WERI-Rb-1 (cell line): ENCODE measurements at regions not wholly inside any gene's neighbourhood (a gene's known extent, or its start where the extent isn't known, plus 50 kb on each side); places are given as distances from the start of the nearest gene placed in this dataset.

Experiments used
- DNase-seq: peaks from one replicate; pipeline ENCODE4 v3.0.0-alpha.2; 2020
- H3K27ac ChIP-seq: fragments of 250-450 bp; sonication (Bioruptor Pico); 2 replicates; pipeline ENCODE4 v1.5.1; 2020; ENCODE audit warnings: mild to moderate bottlenecking, moderate library complexity
- H3K27me3 ChIP-seq: fragments of 250-450 bp; sonication (Bioruptor Pico); 2 replicates; pipeline ENCODE4 v1.5.1; 2021; ENCODE audit warnings: mild to moderate bottlenecking, low read depth, moderate library complexity; ENCODE audit not compliant: insufficient read depth, severe bottlenecking
- H3K36me3 ChIP-seq: fragments of 250-450 bp; sonication (Bioruptor Pico); 2 replicates; pipeline ENCODE4 v1.5.1; 2020; ENCODE audit warnings: mild to moderate bottlenecking, moderate library complexity
- H3K4me3 ChIP-seq: 2 replicates; pipeline ENCODE4 v1.5.1; 2011; ENCODE audit warnings: low read depth, mild to moderate bottlenecking, control low read depth, low read length
- H3K9me3 ChIP-seq: fragments of 250-450 bp; sonication (Bioruptor Pico); 2 replicates; pipeline ENCODE4 v1.5.1; 2021; ENCODE audit warnings: mild to moderate bottlenecking, moderate library complexity; ENCODE audit not compliant: severe bottlenecking
- TF ChIP-seq, protein P1 (sequence below): IDR thresholded peaks from 2 replicates; pipeline ENCODE4 v1.5.1; 2011; ENCODE audit warnings: low read depth, mild to moderate bottlenecking, control low read depth, inconsistent platforms, low read length

DNA sequence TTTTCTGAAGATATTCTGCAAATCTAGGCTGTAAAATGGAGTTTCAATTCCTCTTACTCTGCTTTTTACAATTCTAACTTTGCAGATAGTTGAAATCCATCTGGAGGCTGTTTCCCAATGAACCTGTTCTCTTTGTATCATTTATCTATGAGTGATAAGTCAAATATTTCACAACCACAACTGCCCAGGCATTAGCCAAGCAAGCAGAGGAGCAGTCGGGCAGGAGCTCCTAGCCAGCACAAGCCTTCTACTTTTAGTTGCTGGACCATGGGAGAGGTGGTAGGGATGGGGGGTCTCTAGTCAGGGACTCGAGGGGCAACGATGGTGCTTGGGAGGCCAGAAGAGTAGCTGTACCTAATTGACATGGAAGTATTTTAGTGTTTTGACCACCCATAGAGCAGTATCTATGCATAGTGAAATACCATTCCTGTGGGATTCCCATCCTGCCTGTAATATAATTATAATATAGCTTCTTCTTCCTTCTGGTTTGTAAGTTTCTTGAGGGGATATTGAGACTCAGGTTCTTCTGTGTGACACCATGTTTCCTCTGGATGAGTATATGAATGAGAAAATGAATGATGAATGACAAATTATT is 353.5 kb upstream of the IL12A start:
- Histone ChIP-seq H3K4me3 (no peak overlapping the region), H3K9me3 (no peaks in the 10 kb centered on the region), H3K27me3 (no peaks in the 10 kb centered on the region), H3K27ac (no peak overlapping the region), H3K36me3 (no peaks in the 10 kb centered on the region)
- no peak for DNase-seq
- TF ChIP-seq, protein P1, sequence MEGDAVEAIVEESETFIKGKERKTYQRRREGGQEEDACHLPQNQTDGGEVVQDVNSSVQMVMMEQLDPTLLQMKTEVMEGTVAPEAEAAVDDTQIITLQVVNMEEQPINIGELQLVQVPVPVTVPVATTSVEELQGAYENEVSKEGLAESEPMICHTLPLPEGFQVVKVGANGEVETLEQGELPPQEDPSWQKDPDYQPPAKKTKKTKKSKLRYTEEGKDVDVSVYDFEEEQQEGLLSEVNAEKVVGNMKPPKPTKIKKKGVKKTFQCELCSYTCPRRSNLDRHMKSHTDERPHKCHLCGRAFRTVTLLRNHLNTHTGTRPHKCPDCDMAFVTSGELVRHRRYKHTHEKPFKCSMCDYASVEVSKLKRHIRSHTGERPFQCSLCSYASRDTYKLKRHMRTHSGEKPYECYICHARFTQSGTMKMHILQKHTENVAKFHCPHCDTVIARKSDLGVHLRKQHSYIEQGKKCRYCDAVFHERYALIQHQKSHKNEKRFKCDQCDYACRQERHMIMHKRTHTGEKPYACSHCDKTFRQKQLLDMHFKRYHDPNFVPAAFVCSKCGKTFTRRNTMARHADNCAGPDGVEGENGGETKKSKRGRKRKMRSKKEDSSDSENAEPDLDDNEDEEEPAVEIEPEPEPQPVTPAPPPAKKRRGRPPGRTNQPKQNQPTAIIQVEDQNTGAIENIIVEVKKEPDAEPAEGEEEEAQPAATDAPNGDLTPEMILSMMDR = no peak

DNA sequence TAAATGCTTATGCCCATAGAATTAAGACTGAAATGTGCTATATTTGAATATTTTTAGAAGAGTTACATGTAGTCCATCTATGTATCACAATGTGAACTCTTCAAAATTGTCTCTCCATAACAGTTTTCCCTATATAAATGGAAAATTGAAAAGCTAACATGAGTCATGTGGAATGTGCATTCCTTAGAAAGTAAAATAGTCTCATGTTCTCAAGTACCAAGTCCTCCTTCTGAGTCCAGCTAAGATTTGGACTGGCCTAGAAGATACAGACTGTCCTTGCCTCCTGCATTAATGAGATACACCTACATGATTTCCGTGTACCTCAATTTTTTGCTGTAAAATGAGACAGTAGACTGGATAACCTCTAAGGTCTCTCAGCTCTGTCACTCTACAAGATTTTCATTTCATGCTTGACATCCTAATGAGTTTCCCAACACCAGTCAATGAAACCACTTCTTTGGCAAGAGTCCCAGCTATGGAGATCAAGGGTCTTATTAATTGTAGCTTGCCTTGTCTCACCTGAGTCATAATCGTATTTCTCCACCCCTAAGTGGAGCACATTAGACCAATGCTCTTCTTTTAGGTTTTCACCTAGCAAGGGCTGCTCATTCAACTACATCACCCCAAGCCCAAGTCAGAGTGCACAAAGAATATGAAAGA is 350.6 kb upstream of the IL12A start:
- no peak for DNase-seq
- H3K4me3 ChIP-seq = no peak overlapping the region
- no peaks in the 10 kb centered on the region for H3K9me3 ChIP-seq
- no peaks in the 10 kb centered on the region for H3K36me3 ChIP-seq
- no peaks in the 10 kb centered on the region for H3K27me3 ChIP-seq
- no peak overlapping the region for H3K27ac ChIP-seq
- TF ChIP-seq, protein P1 = no peak

DNA sequence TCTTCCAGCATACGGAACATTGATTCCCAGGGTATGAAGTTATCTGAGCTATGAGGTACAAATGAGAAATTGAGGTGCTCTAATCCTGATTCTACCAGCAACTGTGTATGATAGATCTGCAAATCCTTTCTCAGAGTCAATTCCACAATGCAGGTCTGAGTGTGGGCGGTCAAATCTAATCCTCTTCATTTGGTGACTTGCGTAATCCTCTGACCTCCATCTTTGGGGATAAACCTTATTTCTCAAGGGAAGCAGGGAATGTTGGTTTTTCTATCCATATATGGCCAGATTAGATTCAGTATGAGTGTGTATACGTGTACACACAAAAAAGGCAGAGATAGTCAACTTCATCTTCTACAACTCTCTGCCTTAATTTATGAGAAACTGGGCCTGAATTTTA is 348.4 kb upstream of the IL12A start:
- H3K9me3 ChIP-seq = no peaks in the 10 kb centered on the region
- no peaks in the 10 kb centered on the region for H3K36me3 ChIP-seq
- H3K4me3 ChIP-seq = no peak overlapping the region
- TF ChIP-seq, protein P1 = no peak
- H3K27me3 ChIP-seq = no peaks in the 10 kb centered on the region
- peak; percentile 28 for DNase-seq
- H3K27ac ChIP-seq = no peak overlapping the region

DNA sequence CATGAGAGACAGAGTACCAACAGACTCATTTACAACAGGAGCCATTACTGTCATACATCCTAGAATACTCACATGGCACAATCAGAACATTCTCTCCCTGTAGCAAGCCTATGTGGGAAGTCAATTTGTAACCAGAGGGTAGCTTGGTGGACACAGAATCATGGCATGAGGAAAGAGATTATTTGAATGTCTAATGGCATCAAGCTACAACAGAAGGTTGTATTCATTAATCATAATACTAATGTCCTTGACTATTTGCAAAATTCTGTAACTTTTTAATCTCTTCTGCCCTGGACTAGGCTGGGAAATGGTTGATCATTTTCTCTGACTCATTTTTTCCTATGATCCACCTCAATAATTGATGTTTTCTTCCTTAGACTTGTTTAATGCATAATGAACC is 345.2 kb upstream of the IL12A start:
- Histone ChIP-seq H3K36me3 (no peaks in the 10 kb centered on the region), H3K9me3 (no peaks in the 10 kb centered on the region), H3K27me3 (no peaks in the 10 kb centered on the region), H3K4me3 (no peak overlapping the region), H3K27ac (no peak overlapping the region)
- TF ChIP-seq, protein P1 = no peak
- DNase-seq = no peak

DNA sequence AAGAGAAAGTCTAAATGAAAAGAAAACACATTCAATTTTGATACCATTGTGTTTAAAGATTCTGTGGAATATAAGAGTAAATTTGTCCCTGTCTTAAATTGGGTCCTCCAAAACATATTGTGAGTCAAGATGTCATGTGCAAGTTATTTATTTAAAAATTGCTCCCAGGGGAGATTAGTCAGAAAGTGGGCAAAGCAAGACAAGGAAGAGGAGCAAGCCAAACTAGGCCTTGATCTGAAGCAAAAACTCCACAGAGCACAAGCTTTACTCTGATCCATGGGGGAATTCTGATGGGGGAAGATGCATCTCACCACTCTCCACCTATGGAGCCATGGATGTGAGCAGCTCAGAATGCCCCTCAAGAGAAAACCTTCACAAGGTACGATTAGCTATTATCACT is 342.8 kb upstream of the IL12A start:
- Histone ChIP-seq H3K9me3 (no peaks in the 10 kb centered on the region), H3K36me3 (no peaks in the 10 kb centered on the region), H3K27me3 (no peaks in the 10 kb centered on the region), H3K27ac (no peak overlapping the region), H3K4me3 (no peak overlapping the region)
- TF ChIP-seq, protein P1 = no peak
- DNase-seq = no peak

DNA sequence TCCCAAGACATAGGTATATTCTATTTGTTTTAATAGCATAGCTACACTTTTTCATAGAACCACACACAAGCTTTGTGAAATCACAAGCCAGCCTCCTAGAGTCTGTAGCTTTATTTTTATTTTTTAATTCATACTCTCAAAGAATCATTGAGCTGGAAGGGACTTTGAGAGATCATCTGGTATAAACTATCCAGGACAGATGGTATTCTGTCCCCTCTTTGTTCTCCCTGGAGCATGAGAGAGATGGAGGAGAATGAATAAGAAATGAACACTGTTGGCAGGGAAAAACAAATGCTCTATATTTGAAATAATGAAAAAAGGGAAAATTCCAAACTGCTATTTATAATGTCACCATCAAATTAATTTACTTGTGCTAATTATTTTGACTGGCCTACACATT is 338.7 kb upstream of the IL12A start:
- TF ChIP-seq, protein P1 = no peak
- DNase-seq = no peak
- Histone ChIP-seq H3K9me3 (no peaks in the 10 kb centered on the region), H3K4me3 (no peak overlapping the region), H3K27ac (no peak overlapping the region), H3K27me3 (no peaks in the 10 kb centered on the region), H3K36me3 (no peaks in the 10 kb centered on the region)
